ENCODE measurements at regions not wholly inside any gene's neighbourhood (a gene's known extent, or its start where the extent isn't known, plus 50 kb on each side); places are given as distances from the start of the nearest gene placed in this dataset.

GRCh38 chr13:79781829-79782540, 301.0 kb downstream of the NDFIP2 start:
- WGBS = 84% methylated on average over 5 of the region's 5 CpGs
- no peak overlapping the region for H3K27ac ChIP-seq (ENCODE audit: low read depth in 1 of 2, low read length in 2 of 2)
- no peak overlapping the region for H3K4me3 ChIP-seq (ENCODE audit: low read depth in 1 of 3, low read length in 3 of 3)

GRCh38 chr13:79780240-79780639, 299.3 kb downstream of the NDFIP2 start:
- Histone ChIP-seq H3K9me3 (ENCODE audit: control insufficient read depth in 4 of 4, low read length in 3 of 4) (no peaks in the 10 kb centered on the region), H3K4me1 (ENCODE audit: control insufficient read depth in 4 of 4, insufficient read depth in 4 of 4, low read length in 3 of 4) (no peaks in the 10 kb centered on the region), H3K4me3 (ENCODE audit: low read depth in 1 of 3, low read length in 3 of 3) (no peak overlapping the region), H3K9ac (ENCODE audit: low read depth in 1 of 2, low read length in 2 of 2) (no peak overlapping the region), H3K36me3 (ENCODE audit: control insufficient read depth in 4 of 4, insufficient read depth in 3 of 4, low read depth in 1 of 4, low read length in 3 of 4) (no peaks in the 10 kb centered on the region), H3K27me3 (ENCODE audit: control insufficient read depth in 4 of 4, insufficient read depth in 4 of 4, low read length in 3 of 4) (no peaks in the 10 kb centered on the region), H3K27ac (ENCODE audit: low read depth in 1 of 2, low read length in 2 of 2) (no peak overlapping the region)
- WGBS = 80% methylated on average over 3 of the region's 3 CpGs
- TF ChIP-seq FOXA1 (IDR thresholded peaks at IDR 0.05) (no peak), RAD21 (IDR thresholded peaks at IDR 0.05) (no peak), TAF1 (conservative IDR thresholded peaks at IDR 0.05) (no peak)
- no peak for DNase-seq (ENCODE audit: low spot score)

More at GRCh38 chr13:79781829-79782540, 301.0 kb downstream of the NDFIP2 start:
- H3K9ac ChIP-seq (ENCODE audit: low read depth in 1 of 2, low read length in 2 of 2) = no peak overlapping the region
- H3K9me3 ChIP-seq (ENCODE audit: control insufficient read depth in 4 of 4, low read length in 3 of 4) = no peaks in the 10 kb centered on the region
- TF ChIP-seq SP1 (IDR thresholded peaks at IDR 0.05) = no peak
- TF ChIP-seq FOXA2 (IDR thresholded peaks at IDR 0.05) = no peak
- no peak for TF ChIP-seq RXRA (IDR thresholded peaks at IDR 0.05)
- TF ChIP-seq JUND (IDR thresholded peaks at IDR 0.05) = no peak
- no peak for TF ChIP-seq YY1 (IDR thresholded peaks at IDR 0.05)
- no peaks in the 10 kb centered on the region for H3K27me3 ChIP-seq (ENCODE audit: control insufficient read depth in 4 of 4, insufficient read depth in 4 of 4, low read length in 3 of 4)
- no peaks in the 10 kb centered on the region for H3K36me3 ChIP-seq (ENCODE audit: control insufficient read depth in 4 of 4, insufficient read depth in 3 of 4, low read depth in 1 of 4, low read length in 3 of 4)
- DNase-seq (ENCODE audit: low spot score) = no peak
- H3K4me1 ChIP-seq (ENCODE audit: control insufficient read depth in 4 of 4, insufficient read depth in 4 of 4, low read length in 3 of 4) = no peaks in the 10 kb centered on the region

GRCh38 chr13:79779761-79780160, 298.8 kb downstream of the NDFIP2 start:
- 23% methylated on average over 1 of the region's 1 CpG for WGBS
- Histone ChIP-seq H3K4me1 (ENCODE audit: control insufficient read depth in 4 of 4, insufficient read depth in 4 of 4, low read length in 3 of 4) (no peaks in the 10 kb centered on the region), H3K27ac (ENCODE audit: low read depth in 1 of 2, low read length in 2 of 2) (no peak overlapping the region), H3K36me3 (ENCODE audit: control insufficient read depth in 4 of 4, insufficient read depth in 3 of 4, low read depth in 1 of 4, low read length in 3 of 4) (no peaks in the 10 kb centered on the region), H3K9ac (ENCODE audit: low read depth in 1 of 2, low read length in 2 of 2) (no peak overlapping the region), H3K9me3 (ENCODE audit: control insufficient read depth in 4 of 4, low read length in 3 of 4) (no peaks in the 10 kb centered on the region), H3K27me3 (ENCODE audit: control insufficient read depth in 4 of 4, insufficient read depth in 4 of 4, low read length in 3 of 4) (no peaks in the 10 kb centered on the region), H3K4me3 (ENCODE audit: low read depth in 1 of 3, low read length in 3 of 3) (no peak overlapping the region)
- no peak for TF ChIP-seq REST (IDR thresholded peaks at IDR 0.05)
- no peak for TF ChIP-seq CTCF (IDR thresholded peaks at IDR 0.05; ENCODE audit: low read depth, low read length, missing input control)
- no peak for TF ChIP-seq FOXA1 (IDR thresholded peaks at IDR 0.05)
- no peak for DNase-seq (ENCODE audit: low spot score)

Measured in liver (tissue), 8 donors.